SKM-1 treated with dmso at 0.1 percent for 144 hours (cell line): ENCODE measurements at regions not wholly inside any gene's neighbourhood (a gene's known extent, or its start where the extent isn't known, plus 50 kb on each side); places are given as distances from the start of the nearest gene placed in this dataset.

ENCODE experiments used
- DNase-seq: peaks from one replicate; lab custom pipeline; 2025; ENCODE audit not compliant: unreplicated experiment; lab: John Stamatoyannopoulos, UW

GRCh38 chr9:134243778-134244467 lies 79.6 kb upstream of the RNU6ATAC start:
- peak; percentile 97 for DNase-seq

- DNase-seq = no peak
These were observed 80.8 kb upstream of the RNU6ATAC start for GRCh38 chr9:134245179-134245578.

GRCh38 chr9:134247918-134248631 lies 78.2 kb upstream of the RXRA start:
- DNase-seq = no peak

- DNase-seq = no peak
These were observed 74.8 kb upstream of the RXRA start for GRCh38 chr9:134251296-134252069.

GRCh38 chr9:134252084-134252830 lies 74.0 kb upstream of the RXRA start:
- no peak for DNase-seq

- DNase-seq = no peak
These were observed 72.5 kb upstream of the RXRA start for GRCh38 chr9:134253606-134254205.

GRCh38 chr9:134258332-134258731 lies 67.9 kb upstream of the RXRA start:
- DNase-seq = no peak

GRCh38 chr9:134258828-134259546 lies 67.3 kb upstream of the RXRA start:
- DNase-seq = no peak

- DNase-seq = no peak
These were observed 66.5 kb upstream of the RXRA start for GRCh38 chr9:134259708-134260107.

- DNase-seq = no peak
These were observed 65.5 kb upstream of the RXRA start for GRCh38 chr9:134260801-134261200.

- no peak for DNase-seq
These were observed 64.2 kb upstream of the RXRA start for GRCh38 chr9:134262035-134262434.

GRCh38 chr9:134263596-134263995 lies 62.7 kb upstream of the RXRA start:
- DNase-seq = no peak

- no peak for DNase-seq
These were observed 62.1 kb upstream of the RXRA start for GRCh38 chr9:134264169-134264568.

GRCh38 chr9:134265078-134265477 lies 61.2 kb upstream of the RXRA start:
- no peak for DNase-seq

GRCh38 chr9:134266418-134266817 lies 59.8 kb upstream of the RXRA start:
- DNase-seq = no peak

- no peak for DNase-seq
These were observed 58.9 kb upstream of the RXRA start for GRCh38 chr9:134267305-134267880.

- DNase-seq = peak; percentile 71
These were observed 58.2 kb upstream of the RXRA start for GRCh38 chr9:134267881-134268724.

GRCh38 chr9:134268747-134269146 lies 57.5 kb upstream of the RXRA start:
- no peak for DNase-seq
